Endodermal cell (in vitro differentiated cells): ENCODE measurements at regions not wholly inside any gene's neighbourhood (a gene's known extent, or its start where the extent isn't known, plus 50 kb on each side); places are given as distances from the start of the nearest gene placed in this dataset.

Source experiments
- DNase-seq: peaks from one replicate; pipeline ENCODE4 v3.0.0-alpha.2; 2017
- H3K27ac ChIP-seq: 2 replicates; pipeline ENCODE4 v1.5.1; 2013; ENCODE audit warnings: mild to moderate bottlenecking, low read depth, low read length, moderate library complexity
- H3K27me3 ChIP-seq: 2 replicates; pipeline ENCODE4 v1.6.1; 2013; ENCODE audit warnings: mild to moderate bottlenecking, low read length, moderate library complexity; ENCODE audit not compliant: insufficient read depth, control insufficient read depth, poor library complexity, severe bottlenecking
- H3K36me3 ChIP-seq: 2 replicates; pipeline ENCODE4 v1.7.0; 2013; ENCODE audit warnings: mild to moderate bottlenecking, low read length, moderate library complexity; ENCODE audit not compliant: control insufficient read depth, insufficient read depth
- H3K4me1 ChIP-seq: one replicate; pipeline ENCODE4 v1.7.0; 2013; ENCODE audit warnings: low read length; ENCODE audit not compliant: control insufficient read depth, insufficient read depth
- H3K4me3 ChIP-seq: 2 replicates; pipeline ENCODE4 v1.5.1; 2013; ENCODE audit warnings: mild to moderate bottlenecking, low read length, moderate library complexity
- H3K9ac ChIP-seq: 2 replicates; pipeline ENCODE4 v1.6.1; 2013; ENCODE audit warnings: mild to moderate bottlenecking, low read length, moderate library complexity; ENCODE audit not compliant: poor library complexity, severe bottlenecking; ENCODE audit errors: extremely low read depth
- H3K9me3 ChIP-seq: 2 replicates; pipeline ENCODE4 v1.6.1; 2013; ENCODE audit warnings: mild to moderate bottlenecking, low read length, moderate library complexity; ENCODE audit not compliant: control insufficient read depth
- H3K27ac Mint-ChIP-seq: 2 replicates; pipeline ENCODE4 v1.8.0; 2020; ENCODE audit warnings: mixed read lengths
- H3K27me3 Mint-ChIP-seq: 2 replicates; pipeline ENCODE4 v1.8.0; 2021; ENCODE audit warnings: mild to moderate bottlenecking, mixed read lengths; ENCODE audit not compliant: insufficient read depth
- H3K36me3 Mint-ChIP-seq: 2 replicates; pipeline ENCODE4 v1.8.0; 2020; ENCODE audit warnings: low read depth, mixed read lengths
- H3K4me1 Mint-ChIP-seq: 2 replicates; pipeline ENCODE4 v1.8.0; 2020; ENCODE audit warnings: mixed read lengths
- H3K4me3 Mint-ChIP-seq: 2 replicates; pipeline ENCODE4 v1.8.0; 2020; ENCODE audit warnings: mild to moderate bottlenecking, moderate library complexity, mixed read lengths
- H3K9me3 Mint-ChIP-seq: 2 replicates; pipeline ENCODE4 v1.8.0; 2020; ENCODE audit warnings: mild to moderate bottlenecking, mixed read lengths
- WGBS, 2 experiments: methylation state at CpG; one replicate each; pipeline versions ENCODE4 v1.1.5 to v1.1.7; 2013; ENCODE audit warnings: missing lambda C conversion rate in 2 of 2, mixed read lengths in 1 of 2; ENCODE audit not compliant: insufficient coverage in 1 of 2, insufficient read length in 1 of 2; 5-methylcytosine and 5-hydroxymethylcytosine counted together
- TF ChIP-seq, protein P1 (sequence below): fragments of 200-600 bp; sonication (generic); conservative IDR thresholded peaks from 2 replicates; pipeline ENCODE4 v1.5.0; 2021; ENCODE audit warnings: antibody characterized with exemption, mild to moderate bottlenecking

DNA sequence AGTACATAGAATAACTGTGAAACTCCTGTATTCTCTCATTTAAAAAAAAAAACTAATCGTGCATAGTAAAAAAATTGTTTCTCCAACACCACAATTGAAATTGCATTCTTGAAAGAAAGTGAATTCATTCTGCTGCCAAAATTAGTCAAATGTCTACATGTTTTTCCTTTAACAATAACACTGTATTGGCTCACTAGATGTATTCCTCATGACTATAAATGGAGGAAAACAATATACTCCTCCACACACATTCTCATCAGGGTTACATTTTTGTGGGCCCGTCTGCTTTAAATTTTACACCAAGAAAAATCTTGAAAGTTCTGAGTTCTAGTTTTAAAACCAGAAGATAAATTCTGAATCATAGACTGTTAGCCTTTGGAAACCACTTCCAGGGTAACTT lies 233.6 kb downstream of the KLF12 start:
- Mint-ChIP-seq H3K9me3 (no peaks in the 10 kb centered on the region), H3K4me1 (no peaks in the 10 kb centered on the region), H3K4me3 (no peak overlapping the region), H3K27ac (no peak overlapping the region), H3K27me3 (no peaks in the 10 kb centered on the region), H3K36me3 (no peaks in the 10 kb centered on the region)
- Histone ChIP-seq H3K36me3 (no peaks in the 10 kb centered on the region), H3K27me3 (no peaks in the 10 kb centered on the region), H3K4me1 (no peaks in the 10 kb centered on the region), H3K9me3 (no peaks in the 10 kb centered on the region), H3K4me3 (no peak overlapping the region), H3K27ac (no peak overlapping the region), H3K9ac (no peak overlapping the region)
- TF ChIP-seq, protein P1, sequence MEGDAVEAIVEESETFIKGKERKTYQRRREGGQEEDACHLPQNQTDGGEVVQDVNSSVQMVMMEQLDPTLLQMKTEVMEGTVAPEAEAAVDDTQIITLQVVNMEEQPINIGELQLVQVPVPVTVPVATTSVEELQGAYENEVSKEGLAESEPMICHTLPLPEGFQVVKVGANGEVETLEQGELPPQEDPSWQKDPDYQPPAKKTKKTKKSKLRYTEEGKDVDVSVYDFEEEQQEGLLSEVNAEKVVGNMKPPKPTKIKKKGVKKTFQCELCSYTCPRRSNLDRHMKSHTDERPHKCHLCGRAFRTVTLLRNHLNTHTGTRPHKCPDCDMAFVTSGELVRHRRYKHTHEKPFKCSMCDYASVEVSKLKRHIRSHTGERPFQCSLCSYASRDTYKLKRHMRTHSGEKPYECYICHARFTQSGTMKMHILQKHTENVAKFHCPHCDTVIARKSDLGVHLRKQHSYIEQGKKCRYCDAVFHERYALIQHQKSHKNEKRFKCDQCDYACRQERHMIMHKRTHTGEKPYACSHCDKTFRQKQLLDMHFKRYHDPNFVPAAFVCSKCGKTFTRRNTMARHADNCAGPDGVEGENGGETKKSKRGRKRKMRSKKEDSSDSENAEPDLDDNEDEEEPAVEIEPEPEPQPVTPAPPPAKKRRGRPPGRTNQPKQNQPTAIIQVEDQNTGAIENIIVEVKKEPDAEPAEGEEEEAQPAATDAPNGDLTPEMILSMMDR, result no peak
- no peak for DNase-seq
- 95 to 100% methylated on average over 1 to 2 of the region's 2 CpGs for WGBS, 2 experiments

DNA sequence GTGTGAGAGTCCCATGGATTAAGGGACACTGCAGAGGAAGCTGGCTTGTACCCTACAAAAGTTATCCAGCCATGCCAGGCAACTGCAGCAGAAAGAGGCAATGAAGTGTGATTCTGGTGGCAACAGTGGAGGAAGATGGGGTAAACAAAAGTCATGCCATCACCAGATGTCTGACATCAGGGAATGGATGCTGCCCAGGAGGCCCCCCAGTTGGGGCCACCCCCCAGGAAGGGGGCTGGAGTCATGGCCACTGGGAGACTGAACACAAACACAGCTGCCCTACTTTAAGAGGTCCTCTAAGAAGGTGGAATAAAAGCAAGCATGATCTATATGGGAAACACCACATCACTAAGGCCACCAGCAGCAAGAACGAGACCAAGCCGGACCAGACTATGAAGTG lies 235.3 kb downstream of the KLF12 start:
- no peak overlapping the region for H3K27ac Mint-ChIP-seq
- no peak overlapping the region for H3K4me3 Mint-ChIP-seq
- WGBS, 2 experiments, result 96% methylated on average over 2 of the region's 2 CpGs; no CpG with 5 or more reads in 1 of the 2 experiments
- Histone ChIP-seq H3K27ac (no peak overlapping the region), H3K9ac (no peak overlapping the region), H3K4me1 (no peaks in the 10 kb centered on the region), H3K36me3 (no peaks in the 10 kb centered on the region), H3K9me3 (no peaks in the 10 kb centered on the region), H3K4me3 (no peak overlapping the region), H3K27me3 (no peaks in the 10 kb centered on the region)
- H3K36me3 Mint-ChIP-seq, result no peaks in the 10 kb centered on the region
- H3K4me1 Mint-ChIP-seq, result peaks cover 1% of the 10 kb centered on the region
- DNase-seq, result no peak
- no peaks in the 10 kb centered on the region for H3K9me3 Mint-ChIP-seq
- TF ChIP-seq, protein P1, result no peak
- H3K27me3 Mint-ChIP-seq, result no peaks in the 10 kb centered on the region

DNA sequence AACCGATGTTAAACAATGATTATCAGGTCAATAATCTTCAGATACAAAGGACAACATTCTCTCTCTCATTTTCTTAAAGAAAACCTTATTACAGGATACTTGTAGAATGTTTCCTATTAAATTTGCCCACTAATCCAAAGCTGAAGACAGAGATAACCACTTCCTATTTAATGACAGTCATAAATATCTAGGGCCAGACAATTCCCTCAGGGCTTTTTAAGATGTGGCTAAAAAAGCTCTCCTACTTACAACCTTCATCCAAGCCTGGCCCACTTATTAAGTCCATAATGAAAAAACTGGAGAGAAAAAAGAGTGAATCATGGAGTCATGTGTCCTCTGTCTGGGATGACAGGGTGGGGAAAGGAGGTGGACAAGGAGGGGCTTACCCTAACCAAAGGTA lies 235.9 kb downstream of the KLF12 start:
- H3K27ac Mint-ChIP-seq, result no peak overlapping the region
- H3K4me3 ChIP-seq, result no peak overlapping the region
- no peak overlapping the region for H3K4me3 Mint-ChIP-seq
- H3K36me3 ChIP-seq, result no peaks in the 10 kb centered on the region
- H3K9me3 ChIP-seq, result no peaks in the 10 kb centered on the region
- no peaks in the 10 kb centered on the region for H3K9me3 Mint-ChIP-seq
- H3K4me1 ChIP-seq, result no peaks in the 10 kb centered on the region
- no peaks in the 10 kb centered on the region for H3K27me3 ChIP-seq
- no peak overlapping the region for H3K27ac ChIP-seq
- no peak overlapping the region for H3K9ac ChIP-seq
- H3K4me1 Mint-ChIP-seq, result peaks cover 4% of the 10 kb centered on the region
- no peak for DNase-seq
- H3K27me3 Mint-ChIP-seq, result no peaks in the 10 kb centered on the region
- WGBS, 2 experiments, result 79% methylated on average over 1 of the region's 1 CpG; no CpG with 5 or more reads in 1 of the 2 experiments
- TF ChIP-seq, protein P1, result no peak
- H3K36me3 Mint-ChIP-seq, result no peaks in the 10 kb centered on the region
